Upper lobe of left lung (tissue), 6 donors: ENCODE measurements at regions not wholly inside any gene's neighbourhood (a gene's known extent, or its start where the extent isn't known, plus 50 kb on each side); places are given as distances from the start of the nearest gene placed in this dataset.
A peak's percentile ranks its signal among the peaks of the same experiment; 100 is the strongest.

ENCODE experiments used
- ATAC-seq, 2 donors: fragments of 200-7000 bp; cut with Tn5 transposase; one replicate each; pipeline ENCODE4 v1.9.1; 2022; ENCODE audit warnings: mild to moderate bottlenecking in 2 of 2, moderate library complexity in 2 of 2; ENCODE audit not compliant: low FRiP score in 2 of 2
- DNase-seq, 2 donors: peaks; one replicate each; pipeline ENCODE4 v3.0.0-alpha.2; 2019 to 2020
- H3K27ac ChIP-seq, 4 donors: fragments of 200-600 bp; sonication (generic); one replicate each; pipeline ENCODE4 v1.5.1; 2016 to 2019
- H3K27me3 ChIP-seq, 4 donors: fragments of 200-600 bp; sonication (generic); one replicate each; pipeline ENCODE4 v1.5.1; 2017 to 2019
- H3K36me3 ChIP-seq, 4 donors: fragments of 200-600 bp; sonication (generic); one replicate each; pipeline ENCODE4 v1.5.1; 2016 to 2019
- H3K4me1 ChIP-seq, 4 donors: fragments of 200-600 bp; sonication (generic); one replicate each; pipeline ENCODE4 v1.5.1; 2018 to 2019
- H3K4me3 ChIP-seq, 4 donors: fragments of 200-600 bp; sonication (generic); one replicate each; pipeline ENCODE4 v1.5.1; 2017 to 2019; ENCODE audit warnings: mild to moderate bottlenecking in 2 of 4, moderate library complexity in 1 of 4
- H3K9me3 ChIP-seq, 4 donors: fragments of 200-600 bp; sonication (generic); one replicate each; pipeline ENCODE4 v1.5.1; 2018 to 2019
- CTCF ChIP-seq, 6 experiments: fragments of 450-650 bp in 4 of 6; fragments of 200-600 bp in 2 of 6; sonication (generic) in 2 of 6; IDR thresholded peaks; one replicate each; pipeline ENCODE4 v1.5.1; 2016 to 2019; ENCODE audit warnings: antibody characterized with exemption in 6 of 6
- EP300 ChIP-seq, 4 donors: sonication (generic); formaldehyde crosslinking; IDR thresholded peaks; one replicate each; pipeline ENCODE4 v1.5.1; 2017; ENCODE audit warnings: antibody characterized with exemption in 4 of 4, control low read depth in 2 of 4
- POLR2A ChIP-seq, 4 donors: fragments of 450-650 bp; IDR thresholded peaks; one replicate each; pipeline ENCODE4 v1.5.1; 2016 to 2017; ENCODE audit warnings: antibody characterized with exemption in 4 of 4, mild to moderate bottlenecking in 2 of 4
- POLR2AphosphoS5 ChIP-seq, 2 donors: sonication (generic); formaldehyde crosslinking; IDR thresholded peaks; one replicate each; pipeline ENCODE4 v1.5.1; 2017; ENCODE audit warnings: antibody characterized with exemption in 2 of 2
- WGBS, 2 donors: methylation state at CpG; one replicate each; pipeline ENCODE4 v1.1.5; 2017 to 2018; 5-methylcytosine and 5-hydroxymethylcytosine counted together
- donor health status: DM: no; HTN: no; CAD: no; lungs with moderate emphysema.
- donor health status: DM: no; HTN: yes; CAD: no; lungs with severe emphysema.

GRCh38 chr12:25827141-25827540, 131.3 kb upstream of the RASSF8 start:
- WGBS, 2 donors: 100% methylated on average over 1 of the region's 1 CpG
- Histone ChIP-seq H3K4me3 (no peak overlapping the region), H3K9me3 (no peaks in the 10 kb centered on the region), H3K4me1 (peaks cover 0 to 3% (median 0%) of the 10 kb centered on the region in 4 donors), H3K36me3 (no peaks in the 10 kb centered on the region), H3K27me3 (no peaks in the 10 kb centered on the region), H3K27ac (no peak overlapping the region)
- TF ChIP-seq CTCF (IDR thresholded peaks at IDR 0.05) (no peak), POLR2AphosphoS5 (IDR thresholded peaks at IDR 0.05) (no peak), EP300 (IDR thresholded peaks at IDR 0.05) (no peak), POLR2A (IDR thresholded peaks at IDR 0.05) (no peak)
- DNase-seq (no peak), ATAC-seq (no peak)

- H3K36me3 ChIP-seq: no peaks in the 10 kb centered on the region
- ATAC-seq (no peak), DNase-seq (no peak)
- no peaks in the 10 kb centered on the region for H3K27me3 ChIP-seq
- no peak overlapping the region for H3K4me3 ChIP-seq
- peaks cover 0 to 3% (median 0%) of the 10 kb centered on the region in 4 donors for H3K4me1 ChIP-seq
- no peak overlapping the region for H3K27ac ChIP-seq
- TF ChIP-seq POLR2A (IDR thresholded peaks at IDR 0.05): no peak
- no peak for TF ChIP-seq CTCF (IDR thresholded peaks at IDR 0.05)
- no peak for TF ChIP-seq POLR2AphosphoS5 (IDR thresholded peaks at IDR 0.05)
- TF ChIP-seq EP300 (IDR thresholded peaks at IDR 0.05): no peak
- H3K9me3 ChIP-seq: no peaks in the 10 kb centered on the region
- 72 to 81% methylated on average over 3 of the region's 3 CpGs for WGBS, 2 donors
Observed at GRCh38 chr12:25827747-25828146, 130.7 kb upstream of the RASSF8 start.

- Histone ChIP-seq H3K9me3 (no peaks in the 10 kb centered on the region), H3K36me3 (no peaks in the 10 kb centered on the region), H3K4me3 (no peak overlapping the region), H3K27ac (no peak overlapping the region), H3K4me1 (peaks cover 0 to 3% (median 0%) of the 10 kb centered on the region in 4 donors), H3K27me3 (no peaks in the 10 kb centered on the region)
- TF ChIP-seq CTCF (IDR thresholded peaks at IDR 0.05) (no peak), POLR2A (IDR thresholded peaks at IDR 0.05) (no peak), POLR2AphosphoS5 (IDR thresholded peaks at IDR 0.05) (no peak), EP300 (IDR thresholded peaks at IDR 0.05) (no peak)
- 74 to 96% methylated on average over 4 of the region's 4 CpGs for WGBS, 2 donors
- ATAC-seq: no peak
- DNase-seq: no peak
Observed at GRCh38 chr12:25828188-25828587, 130.3 kb upstream of the RASSF8 start.

GRCh38 chr12:25829192-25829591, 129.3 kb upstream of the RASSF8 start:
- no peaks in the 10 kb centered on the region for H3K9me3 ChIP-seq
- WGBS, 2 donors: 17 to 45% methylated on average over 3 of the region's 3 CpGs

More at GRCh38 chr12:25829192-25829591, 129.3 kb upstream of the RASSF8 start:
- ATAC-seq: no peak
- no peak for DNase-seq
- Histone ChIP-seq H3K27me3 (no peaks in the 10 kb centered on the region), H3K4me1 (peaks cover 0 to 3% (median 0%) of the 10 kb centered on the region in 4 donors), H3K27ac (no peak overlapping the region), H3K36me3 (no peaks in the 10 kb centered on the region), H3K4me3 (no peak overlapping the region)
- no peak for TF ChIP-seq POLR2A (IDR thresholded peaks at IDR 0.05)
- TF ChIP-seq EP300 (IDR thresholded peaks at IDR 0.05): peak in 1 of 4 donors; percentile 26
- TF ChIP-seq POLR2AphosphoS5 (IDR thresholded peaks at IDR 0.05): peak in 1 of 2 donors; percentile 28
- no peak for TF ChIP-seq CTCF (IDR thresholded peaks at IDR 0.05)
